HCT116 (cell line): ENCODE measurements at regions not wholly inside any gene's neighbourhood (a gene's known extent, or its start where the extent isn't known, plus 50 kb on each side); places are given as distances from the start of the nearest gene placed in this dataset.

ENCODE experiments used
- ATAC-seq: fragments of 200-7000 bp; cut with Tn5 transposase; 2 replicates; pipeline ENCODE4 v1.9.1; 2020; ENCODE audit warnings: mild to moderate bottlenecking, moderate library complexity
- BruUV-seq: library from RNA; stranded (reverse); fragments of 400-500 nt; replicated peaks from 2 replicates; lab custom pipeline; 2021; lab: Mats Ljungman, UMichigan
- CTCF ChIA-PET: fragments of 300-600 bp; sonication (Branson Sonifier 250); formaldehyde crosslinking; loops from one replicate; lab custom pipeline; 2021; ENCODE audit warnings: antibody characterized with exemption; lab: Charles Lee
- POLR2A ChIA-PET: fragments of 300-600, 350-600 bp; sonication (Branson Sonifier 250); formaldehyde crosslinking; loops from one replicate; lab custom pipeline; 2021; ENCODE audit warnings: antibody characterized with exemption; lab: Charles Lee
- RAD21 ChIA-PET, 2 experiments: fragments of 300-600 bp; sonication (Branson Sonifier 250); formaldehyde crosslinking; loops; one replicate each; lab custom pipeline; 2023; ENCODE audit warnings: low total read pairs in 2 of 2; ENCODE audit not compliant: uncharacterized antibody in 2 of 2, unreplicated experiment in 2 of 2, low non-redundant PET in 1 of 2; lab: Charles Lee
- DNase-seq: peaks from one replicate; pipeline ENCODE4 v3.0.0-alpha.2; 2010; ENCODE audit warnings: low read depth, low spot score
- H2AFZ ChIP-seq: fragments of 200-600 bp; shearing (Covaris generic), sonication (generic); 2 replicates; pipeline ENCODE4 v1.6.1; 2017; ENCODE audit warnings: low read depth, mixed run types, mixed read lengths, antibody characterized with exemption, low read length; ENCODE audit not compliant: poor library complexity, severe bottlenecking
- H3K27ac ChIP-seq: 2 replicates; pipeline ENCODE4 v1.5.1; 2012; ENCODE audit warnings: low read depth, low read length
- H3K27me3 ChIP-seq: fragments of 200-600 bp; sonication (generic); 2 replicates; pipeline ENCODE4 v1.6.1; 2016; ENCODE audit warnings: mixed run types, low read length, mixed read lengths; ENCODE audit not compliant: insufficient read depth
- H3K36me3 ChIP-seq, 2 experiments: fragments of 200-500 bp in 1 of 2; fragments of 200-600 bp in 1 of 2; sonication (Bioruptor generic) in 1 of 2; sonication (generic) in 1 of 2; 2 replicates each; pipeline versions ENCODE4 v1.5.1 to v1.6.1; 2014 to 2016; ENCODE audit warnings: low read length in 2 of 2, inconsistent platforms in 1 of 2, mixed read lengths in 1 of 2, mixed run types in 1 of 2; ENCODE audit not compliant: insufficient read depth in 2 of 2, control insufficient read depth in 1 of 2
- H3K4me1 ChIP-seq, 2 experiments: fragments of 200-600 bp in 1 of 2; sonication (generic) in 1 of 2; 2 replicates each; pipeline versions ENCODE4 v1.5.1 to v1.6.1; 2012 to 2017; ENCODE audit warnings: low read length in 2 of 2, inconsistent platforms in 1 of 2, mild to moderate bottlenecking in 1 of 2, mixed read lengths in 1 of 2, mixed run types in 1 of 2, moderate library complexity in 1 of 2; ENCODE audit not compliant: insufficient read depth in 2 of 2, control insufficient read depth in 1 of 2
- H3K4me2 ChIP-seq: fragments of 200-600 bp; sonication (generic); 2 replicates; pipeline ENCODE4 v1.6.1; 2017; ENCODE audit warnings: mixed run types, low read length, mixed read lengths
- H3K4me3 ChIP-seq, 2 experiments: fragments of 200-600 bp in 1 of 2; sonication (generic) in 1 of 2; replicated peaks in 1 of 2; 2 replicates each; pipeline ENCODE4 v1.5.1; 2011 to 2016; ENCODE audit warnings: low read length in 2 of 2, control low read depth in 1 of 2, low read depth in 1 of 2, mild to moderate bottlenecking in 1 of 2, mixed read lengths in 1 of 2, mixed run types in 1 of 2
- H3K79me2 ChIP-seq: fragments of 200-600 bp; sonication (generic); 2 replicates; pipeline ENCODE4 v1.6.1; 2017; ENCODE audit warnings: mild to moderate bottlenecking, mixed run types, low read length, moderate library complexity, mixed read lengths; ENCODE audit not compliant: insufficient read depth
- H3K9ac ChIP-seq: fragments of 200-600 bp; sonication (generic); 2 replicates; pipeline ENCODE4 v1.6.1; 2016; ENCODE audit warnings: low read length, mixed read lengths
- H3K9me2 ChIP-seq: fragments of 200-600 bp; sonication (generic), shearing (Covaris generic); 2 replicates; pipeline ENCODE4 v1.6.1; 2017; ENCODE audit warnings: mixed run types, mild to moderate bottlenecking, moderate library complexity; ENCODE audit not compliant: insufficient read depth
- H3K9me3 ChIP-seq, 2 experiments: fragments of 200-500 bp in 1 of 2; fragments of 200-600 bp in 1 of 2; sonication (Bioruptor generic) in 1 of 2; sonication (generic) in 1 of 2; 2 replicates each; pipeline ENCODE4 v1.6.1; 2014 to 2017; ENCODE audit warnings: low read length in 2 of 2, mixed read lengths in 2 of 2, inconsistent platforms in 1 of 2, low read depth in 1 of 2, mild to moderate bottlenecking in 1 of 2, mixed run types in 1 of 2, moderate library complexity in 1 of 2; ENCODE audit not compliant: control insufficient read depth in 1 of 2, insufficient read depth in 1 of 2
- H4K20me1 ChIP-seq: fragments of 200-600 bp; sonication (generic), shearing (Covaris generic); 2 replicates; pipeline ENCODE4 v1.6.1; 2017; ENCODE audit warnings: mixed run types, mild to moderate bottlenecking, moderate library complexity; ENCODE audit not compliant: insufficient read depth
- RAD21 ChIP-seq: IDR thresholded peaks from 2 replicates; pipeline ENCODE4 v1.6.1; 2012; ENCODE audit warnings: low read depth, mild to moderate bottlenecking
- SIN3A ChIP-seq: IDR thresholded peaks from 2 replicates; pipeline ENCODE4 v1.6.1; 2012; ENCODE audit warnings: low read depth
- TCF7L2 ChIP-seq: IDR thresholded peaks from 2 replicates; pipeline ENCODE4 v1.7.0; 2011; ENCODE audit warnings: borderline replicate concordance, inconsistent platforms; ENCODE audit not compliant: insufficient read depth, insufficient read length; ENCODE audit errors: extremely low read depth
- ZNF274 ChIP-seq: fragments of 200-500 bp; sonication (Bioruptor generic); IDR thresholded peaks from 2 replicates; pipeline ENCODE4 v1.6.1; 2014; ENCODE audit warnings: mild to moderate bottlenecking, low read depth, low read length, inconsistent platforms
- intact Hi-C: fragments of 100-400 bp; cut with micrococcal nuclease; formaldehyde crosslinking; loops from 2 replicates; pipeline ENCODE4 v1.10.0; 2022
- TF ChIP-seq, protein P1 (sequence below): IDR thresholded peaks from 2 replicates; pipeline ENCODE4 v1.6.1; 2012

DNA sequence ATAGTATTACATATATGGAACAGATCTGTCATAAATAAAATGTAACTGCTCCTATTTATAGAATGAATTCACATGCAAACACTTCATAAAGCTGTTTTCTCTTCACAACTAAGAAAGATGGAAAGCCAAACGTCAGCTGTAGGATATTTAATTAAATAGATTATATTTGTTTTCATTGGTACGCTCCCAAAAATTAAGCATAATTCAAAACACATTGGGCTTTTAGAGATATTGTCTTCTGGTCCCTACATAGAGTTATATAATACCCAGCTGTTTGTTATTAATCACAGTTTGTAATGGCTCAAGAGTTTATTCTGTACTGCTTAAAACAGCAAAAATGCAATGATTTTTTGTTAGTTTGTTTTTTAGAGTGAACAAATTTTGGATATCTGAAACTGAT, 61.2 kb downstream of the MRPS30 start:
- TF ChIP-seq RAD21 = no peak
- TF ChIP-seq TCF7L2 = no peak
- H2AFZ ChIP-seq = no peak overlapping the region
- peaks cover 5 to 16% of the 10 kb centered on the region in 2 experiments for H3K4me1 ChIP-seq
- H3K27me3 ChIP-seq = no peaks in the 10 kb centered on the region
- DNase-seq (no peak), ATAC-seq (no peak)
- ChIA-PET CTCF (no interaction called here), POLR2A (no interaction called here), RAD21 (no interaction called here)
- peaks cover 0 to 2% of the 10 kb centered on the region in 2 experiments; a peak in 1 of 4 replicates for H3K36me3 ChIP-seq
- no peak overlapping the region for H3K27ac ChIP-seq
- H3K9ac ChIP-seq = no peak overlapping the region
- H4K20me1 ChIP-seq = no peaks in the 10 kb centered on the region
- H3K9me3 ChIP-seq = no peaks in the 10 kb centered on the region
- H3K9me2 ChIP-seq = no peaks in the 10 kb centered on the region
- intact Hi-C loops = no loop called here
- H3K79me2 ChIP-seq = no peaks in the 10 kb centered on the region
- no peak overlapping the region for H3K4me3 ChIP-seq
- BruUV-seq = no TSS peak
- H3K4me2 ChIP-seq = no peak overlapping the region

DNA sequence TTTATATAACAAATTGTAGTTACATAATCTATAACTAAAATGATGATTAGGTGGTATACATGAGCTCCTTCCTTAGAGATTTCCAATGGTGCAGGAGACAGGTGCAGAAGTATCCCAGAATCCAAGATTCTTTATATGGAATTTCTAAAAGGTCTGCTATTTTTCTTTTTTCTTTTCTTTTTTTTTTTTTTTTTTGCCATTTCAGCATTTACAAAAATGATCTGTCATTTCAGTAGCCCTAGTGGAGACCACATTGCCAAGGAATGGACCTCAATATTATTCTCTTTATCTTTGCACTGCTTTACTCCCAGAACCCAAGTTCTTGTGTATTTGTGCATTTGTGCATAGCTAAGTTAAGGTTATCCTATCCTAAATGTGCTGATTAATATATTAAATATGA, 61.7 kb downstream of the MRPS30 start:
- Histone ChIP-seq H3K27me3 (no peaks in the 10 kb centered on the region), H3K9me2 (no peaks in the 10 kb centered on the region), H3K4me2 (no peak overlapping the region), H3K27ac (no peak overlapping the region), H4K20me1 (no peaks in the 10 kb centered on the region), H2AFZ (no peak overlapping the region), H3K9ac (no peak overlapping the region), H3K9me3 (no peaks in the 10 kb centered on the region), H3K4me1 (peaks cover 9 to 21% of the 10 kb centered on the region in 2 experiments), H3K36me3 (peaks cover 0 to 2% of the 10 kb centered on the region in 2 experiments; a peak in 1 of 4 replicates), H3K4me3 (no peak overlapping the region), H3K79me2 (no peaks in the 10 kb centered on the region)
- POLR2A ChIA-PET = no interaction called here
- BruUV-seq = no TSS peak
- DNase-seq = no peak
- no peak for ATAC-seq
- intact Hi-C loops = no loop called here
- RAD21 ChIA-PET = no interaction called here
- TF ChIP-seq, protein P1, sequence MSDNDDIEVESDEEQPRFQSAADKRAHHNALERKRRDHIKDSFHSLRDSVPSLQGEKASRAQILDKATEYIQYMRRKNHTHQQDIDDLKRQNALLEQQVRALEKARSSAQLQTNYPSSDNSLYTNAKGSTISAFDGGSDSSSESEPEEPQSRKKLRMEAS = no peak
- TF ChIP-seq ZNF274 (no peak), SIN3A (no peak)
- CTCF ChIA-PET = no interaction called here
